ENCODE measurements at regions not wholly inside any gene's neighbourhood (a gene's known extent, or its start where the extent isn't known, plus 50 kb on each side); places are given as distances from the start of the nearest gene placed in this dataset.

DNA sequence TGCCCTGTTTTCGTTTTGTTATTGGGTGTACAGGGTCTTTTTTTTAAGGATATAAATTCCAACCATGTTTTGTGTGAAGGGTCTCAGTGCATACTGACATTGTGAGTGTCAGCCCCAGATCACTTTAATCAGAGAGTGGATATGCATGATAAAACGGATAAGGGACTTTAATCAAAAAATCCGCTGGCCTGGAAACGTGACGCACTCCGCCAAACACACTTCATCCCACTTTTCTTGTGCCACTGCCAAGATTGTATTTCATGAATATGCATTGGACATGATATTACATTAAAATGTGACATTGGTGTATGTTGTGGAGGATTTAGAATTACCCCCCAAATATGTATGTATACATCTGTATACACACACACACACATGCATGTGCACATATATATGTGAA, 273.1 kb downstream of the VRK1 start:
- TF ChIP-seq, protein P1, sequence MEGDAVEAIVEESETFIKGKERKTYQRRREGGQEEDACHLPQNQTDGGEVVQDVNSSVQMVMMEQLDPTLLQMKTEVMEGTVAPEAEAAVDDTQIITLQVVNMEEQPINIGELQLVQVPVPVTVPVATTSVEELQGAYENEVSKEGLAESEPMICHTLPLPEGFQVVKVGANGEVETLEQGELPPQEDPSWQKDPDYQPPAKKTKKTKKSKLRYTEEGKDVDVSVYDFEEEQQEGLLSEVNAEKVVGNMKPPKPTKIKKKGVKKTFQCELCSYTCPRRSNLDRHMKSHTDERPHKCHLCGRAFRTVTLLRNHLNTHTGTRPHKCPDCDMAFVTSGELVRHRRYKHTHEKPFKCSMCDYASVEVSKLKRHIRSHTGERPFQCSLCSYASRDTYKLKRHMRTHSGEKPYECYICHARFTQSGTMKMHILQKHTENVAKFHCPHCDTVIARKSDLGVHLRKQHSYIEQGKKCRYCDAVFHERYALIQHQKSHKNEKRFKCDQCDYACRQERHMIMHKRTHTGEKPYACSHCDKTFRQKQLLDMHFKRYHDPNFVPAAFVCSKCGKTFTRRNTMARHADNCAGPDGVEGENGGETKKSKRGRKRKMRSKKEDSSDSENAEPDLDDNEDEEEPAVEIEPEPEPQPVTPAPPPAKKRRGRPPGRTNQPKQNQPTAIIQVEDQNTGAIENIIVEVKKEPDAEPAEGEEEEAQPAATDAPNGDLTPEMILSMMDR (IDR thresholded peaks at IDR 0.05): no peak
- no peak for TF ChIP-seq POLR2AphosphoS5 (IDR thresholded peaks at IDR 0.05)
- no peak for TF ChIP-seq POLR2A (IDR thresholded peaks at IDR 0.05)

Measured in suprapubic skin (tissue), 4 donors.